Ecto neural progenitor cell (in vitro differentiated cells): ENCODE measurements at regions not wholly inside any gene's neighbourhood (a gene's known extent, or its start where the extent isn't known, plus 50 kb on each side); places are given as distances from the start of the nearest gene placed in this dataset.
"Not testable (repeated sequence)": the region's sequence is repeated elsewhere in the genome, so short reads cannot be mapped to it uniquely, and the experiment has no call there.

Source experiments
- DNase-seq: peaks from one replicate; pipeline ENCODE4 v3.0.0-alpha.2; 2018; ENCODE audit warnings: low spot score

DNA sequence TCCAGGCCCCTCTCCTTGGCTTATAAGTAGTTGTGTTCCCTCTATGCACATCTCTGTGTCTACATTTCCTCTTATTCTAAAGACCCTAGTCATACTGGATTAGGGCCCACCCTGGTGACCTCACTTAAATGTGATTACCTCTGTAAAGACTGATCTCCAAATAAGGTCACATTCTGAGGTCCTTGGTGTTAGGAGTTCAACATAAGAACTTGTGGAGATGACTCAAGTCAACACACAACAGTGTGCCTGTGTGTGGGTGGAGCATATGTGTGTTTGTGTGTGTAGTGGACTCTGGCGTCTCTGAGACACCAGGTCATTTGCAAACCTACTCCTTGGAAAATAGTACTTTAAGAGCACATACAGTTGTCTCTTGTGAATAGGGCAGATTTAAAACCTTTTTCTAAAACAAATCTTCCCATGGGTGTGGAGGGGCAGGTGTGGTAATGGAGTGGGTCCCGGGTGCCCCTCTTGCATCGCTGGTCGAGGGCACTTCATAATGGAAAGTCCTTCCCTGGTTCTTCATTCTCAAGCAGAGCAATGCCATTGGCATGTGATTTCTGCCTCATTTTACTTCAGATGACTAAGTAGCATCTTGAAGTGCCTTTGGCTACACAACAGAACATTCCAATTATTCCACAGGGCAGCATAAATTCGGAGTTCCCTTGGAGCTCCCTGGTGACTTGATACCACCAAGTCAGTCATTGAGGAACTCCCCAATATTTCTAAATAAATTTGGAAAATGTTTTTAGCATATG, 84.4 kb downstream of the C9orf152 start:
- DNase-seq, result no peak

- no peak for DNase-seq
These were observed 83.5 kb downstream of the C9orf152 start for GRCh38 chr9:110124439-110124838.

DNA sequence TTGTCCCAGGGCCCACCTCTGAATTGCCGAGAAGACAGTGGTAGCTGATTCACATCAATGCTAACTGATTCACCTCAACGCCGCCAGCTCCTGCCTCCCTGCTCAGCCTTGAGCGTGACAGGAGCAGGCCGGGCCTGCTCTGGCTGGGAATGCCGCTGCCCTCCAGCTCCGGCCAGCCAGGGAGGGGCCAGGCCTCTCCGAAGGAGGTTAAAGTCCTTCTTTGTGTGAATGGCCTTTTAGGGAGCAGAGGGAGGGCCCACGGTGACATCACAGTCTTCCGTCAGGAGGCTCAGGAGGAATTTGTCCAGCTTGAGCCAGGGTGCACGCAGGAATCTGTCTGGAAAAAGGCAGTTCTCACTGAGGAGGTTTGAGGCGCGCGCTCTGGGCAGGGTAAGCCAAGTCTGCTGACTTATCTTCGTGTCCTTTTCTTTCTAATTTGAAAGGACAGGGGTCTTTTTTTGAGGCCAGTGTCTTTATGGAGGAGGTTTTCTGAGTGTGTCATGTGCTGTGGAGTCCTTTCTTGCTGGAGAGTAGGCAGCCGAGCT, 82.7 kb downstream of the C9orf152 start:
- peak; percentile 90 for DNase-seq

DNA sequence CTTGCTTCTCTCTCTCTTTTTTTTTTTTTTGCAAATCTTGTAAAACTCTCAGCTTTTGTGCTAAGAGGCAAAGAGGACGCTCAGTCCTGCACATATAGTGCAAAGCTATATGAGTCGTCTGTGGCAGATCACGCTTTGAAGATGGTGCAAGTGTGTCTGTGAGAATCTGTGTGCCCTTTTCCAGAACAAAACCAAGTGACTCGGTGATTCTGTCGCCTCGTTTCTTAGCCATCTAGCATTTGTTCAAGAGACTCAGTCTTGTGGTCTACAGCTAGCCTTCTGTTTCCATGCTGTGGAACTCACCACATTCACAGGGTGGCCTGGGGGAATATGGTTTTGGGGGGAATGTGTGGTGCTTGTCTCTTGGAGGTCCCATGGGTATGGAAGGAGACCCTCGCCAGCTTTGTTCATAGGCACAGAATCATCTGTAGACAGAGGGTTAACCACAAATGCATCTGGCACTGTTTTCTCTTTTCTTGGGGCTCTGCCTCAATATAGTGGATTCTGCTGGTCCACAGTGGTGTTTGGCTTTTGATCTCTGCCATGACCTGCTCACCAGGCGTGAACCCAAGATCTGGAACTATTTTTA, 82.1 kb downstream of the C9orf152 start:
- no peak for DNase-seq

DNA sequence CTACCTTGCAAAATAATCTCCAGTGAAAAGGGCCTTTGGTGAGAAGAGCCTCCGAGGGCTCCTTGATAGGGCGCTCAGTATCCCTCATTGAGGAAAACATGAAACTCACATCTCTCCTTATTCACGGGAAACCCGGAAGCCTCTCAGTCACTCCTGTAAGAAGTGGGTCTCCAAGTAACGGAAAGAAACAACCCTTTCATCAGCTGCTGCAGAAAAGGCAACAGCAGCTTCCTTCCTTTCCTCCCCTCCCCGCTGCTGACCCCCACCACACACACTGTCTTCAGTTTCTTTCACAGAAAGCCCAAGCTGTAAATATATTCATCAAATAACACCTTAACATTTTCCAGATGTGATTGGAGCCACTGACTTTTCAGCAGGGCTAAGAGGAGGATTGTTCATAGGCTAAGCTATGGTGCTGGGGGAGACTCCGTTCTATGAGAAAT, 81.4 kb downstream of the C9orf152 start:
- DNase-seq, result no peak

DNA sequence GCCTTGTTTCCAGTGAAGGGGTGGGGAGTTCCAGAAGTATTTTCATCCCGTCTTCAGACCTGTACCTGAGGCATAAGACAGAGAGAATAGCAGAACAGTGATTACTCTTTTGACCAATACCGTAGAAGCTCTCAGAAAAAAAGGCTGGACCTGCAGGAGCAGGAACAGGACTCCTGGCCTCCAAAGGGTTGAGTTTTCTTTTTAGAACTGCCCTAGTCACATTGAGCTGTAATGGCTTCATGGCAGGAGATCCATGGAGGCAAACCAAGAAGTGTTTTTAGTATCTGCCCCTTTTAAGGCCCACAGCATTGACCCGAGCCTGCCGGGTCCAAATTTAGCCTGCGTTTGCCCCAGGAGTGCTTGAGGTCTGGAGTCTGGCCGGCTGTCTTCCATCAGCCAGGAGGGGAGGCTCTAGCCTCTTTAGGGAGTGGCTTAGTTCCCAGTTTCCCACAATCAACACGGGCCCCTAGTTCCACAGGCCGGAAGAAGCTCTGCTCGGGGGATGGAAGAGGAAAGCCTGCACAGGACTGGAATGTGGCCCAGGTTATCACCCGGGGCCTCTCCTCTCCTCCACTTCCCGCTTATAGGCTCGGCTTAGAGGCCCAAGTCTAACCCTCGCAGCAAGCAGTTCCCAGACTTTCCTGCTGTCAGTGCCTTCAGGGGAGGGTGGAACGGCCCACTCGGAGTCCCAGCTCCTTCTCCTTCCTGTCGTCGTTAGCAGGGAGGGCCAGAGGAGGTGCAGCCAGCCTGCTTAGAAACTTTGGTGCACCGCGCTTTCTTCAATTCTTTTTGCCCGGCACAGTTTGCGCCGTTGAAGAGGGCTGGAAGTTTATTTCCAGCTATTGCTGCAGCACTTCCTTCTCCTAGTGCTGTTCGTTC, 80.7 kb downstream of the C9orf152 start:
- DNase-seq, result peak; percentile 66

- no peak for DNase-seq
These were observed 79.2 kb downstream of the C9orf152 start for GRCh38 chr9:110128664-110129329.

GRCh38 chr9:110129425-110129824, 78.5 kb downstream of the C9orf152 start:
- no peak for DNase-seq

GRCh38 chr9:110130211-110130610, 77.7 kb downstream of the C9orf152 start:
- DNase-seq, result no peak

DNA sequence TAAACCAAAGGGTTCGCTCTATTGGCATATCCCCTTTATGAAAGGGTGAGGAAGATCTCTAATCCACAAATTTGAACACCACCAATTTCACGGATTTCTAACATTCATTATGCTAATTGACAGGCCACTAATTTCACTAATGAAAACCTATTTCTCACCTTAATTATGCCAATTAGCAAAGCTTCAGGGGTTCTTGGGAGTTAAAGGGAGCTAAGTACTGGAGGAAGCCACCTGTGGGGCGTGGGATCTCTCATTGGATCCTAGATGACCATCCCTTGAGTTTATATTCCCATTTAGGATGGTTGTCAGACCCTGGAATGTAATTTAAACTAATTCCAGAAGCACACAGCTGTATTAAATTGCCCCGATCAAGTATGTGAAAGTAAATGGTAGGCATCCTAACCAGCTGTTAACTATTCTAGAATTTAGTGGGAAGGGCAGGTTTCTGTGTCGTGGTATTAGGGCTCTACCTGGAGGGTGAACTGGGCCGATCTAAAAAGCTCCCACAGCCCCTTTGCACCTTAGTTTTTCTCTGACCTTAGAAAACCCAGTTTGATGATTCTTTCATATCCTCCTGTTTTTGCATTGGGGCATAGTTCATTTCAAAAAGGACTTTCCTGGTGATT, 77.1 kb downstream of the C9orf152 start:
- no peak for DNase-seq

DNA sequence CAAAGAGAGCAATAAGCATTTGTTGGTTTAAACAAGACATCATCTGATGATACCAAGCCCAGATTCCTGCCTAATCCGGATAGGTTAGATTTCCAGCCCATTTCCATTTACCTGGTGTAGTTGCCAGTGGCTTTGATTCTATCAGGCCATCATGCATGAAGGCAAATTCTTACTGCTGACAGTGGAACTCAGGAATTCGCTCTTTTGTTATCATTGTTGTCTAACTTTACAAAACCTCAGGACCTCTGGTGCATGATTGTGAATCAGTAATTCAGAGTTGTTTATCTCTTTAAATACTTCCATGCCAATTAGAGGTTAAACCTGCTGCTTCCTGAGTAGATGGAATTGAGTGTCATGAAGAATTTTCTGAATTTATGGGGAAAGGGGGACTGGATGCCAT, 76.5 kb downstream of the C9orf152 start:
- DNase-seq, result no peak

- not testable (repeated sequence) for DNase-seq
These were observed 75.4 kb downstream of the C9orf152 start for GRCh38 chr9:110132531-110132930.

DNA sequence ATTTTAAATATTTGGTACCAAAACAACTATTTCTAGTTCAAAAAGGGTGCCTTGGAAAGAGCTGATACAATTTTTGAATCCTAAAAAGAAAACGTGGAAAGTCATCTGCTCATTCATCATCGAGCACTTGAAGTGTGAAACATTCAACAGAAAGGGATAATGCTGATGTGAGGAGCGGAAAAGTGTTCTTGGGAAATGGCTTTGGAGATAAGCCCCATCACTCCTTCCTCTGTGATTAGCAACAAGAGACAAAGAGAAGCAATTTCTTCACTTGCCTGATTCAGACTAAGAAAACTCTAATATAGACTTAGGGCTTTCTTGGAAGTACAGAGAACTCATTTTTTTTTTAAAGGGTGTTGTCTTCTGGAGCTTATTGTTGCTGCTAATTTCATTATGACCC, 74.9 kb downstream of the C9orf152 start:
- DNase-seq, result no peak

GRCh38 chr9:110133608-110134210, 74.2 kb downstream of the C9orf152 start:
- no peak for DNase-seq

DNA sequence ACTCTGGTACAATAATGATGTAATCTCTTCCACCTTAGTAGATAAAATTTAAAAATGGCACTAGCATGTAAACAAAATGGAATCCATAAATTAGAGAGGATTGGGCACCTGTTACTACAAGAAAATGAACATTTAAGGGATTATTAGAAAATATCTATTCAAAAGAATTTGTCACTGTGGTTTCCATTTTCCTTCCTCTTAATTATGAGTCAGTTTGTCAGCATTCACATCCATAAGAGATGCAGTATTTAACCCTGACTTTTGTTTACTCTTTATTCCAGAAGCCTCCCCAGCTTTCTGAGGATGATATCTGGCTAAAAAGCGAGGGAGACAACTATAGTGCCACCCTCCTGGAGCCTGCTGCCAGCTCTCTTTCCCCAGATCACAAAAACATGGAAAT, 72.1 kb downstream of the C9orf152 start:
- no peak for DNase-seq

DNA sequence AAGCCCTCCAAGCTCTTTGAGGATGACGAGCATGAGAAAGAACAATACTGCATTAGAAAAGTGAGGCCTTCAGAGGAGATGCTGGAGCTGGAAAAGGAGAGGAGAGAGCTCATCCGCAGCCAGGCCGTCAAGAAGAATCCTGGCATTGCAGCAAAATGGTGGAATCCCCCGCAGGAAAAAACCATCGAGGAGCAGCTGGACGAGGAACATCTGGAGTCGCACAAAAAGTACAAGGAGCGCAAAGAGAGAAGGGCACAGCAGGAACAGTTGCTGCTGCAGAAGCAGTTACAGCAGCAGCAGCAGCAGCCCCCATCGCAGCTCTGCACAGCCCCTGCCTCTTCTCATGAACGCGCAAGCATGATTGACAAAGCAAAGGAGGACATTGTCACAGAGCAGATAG, 71.2 kb downstream of the C9orf152 start:
- DNase-seq, result no peak

DNA sequence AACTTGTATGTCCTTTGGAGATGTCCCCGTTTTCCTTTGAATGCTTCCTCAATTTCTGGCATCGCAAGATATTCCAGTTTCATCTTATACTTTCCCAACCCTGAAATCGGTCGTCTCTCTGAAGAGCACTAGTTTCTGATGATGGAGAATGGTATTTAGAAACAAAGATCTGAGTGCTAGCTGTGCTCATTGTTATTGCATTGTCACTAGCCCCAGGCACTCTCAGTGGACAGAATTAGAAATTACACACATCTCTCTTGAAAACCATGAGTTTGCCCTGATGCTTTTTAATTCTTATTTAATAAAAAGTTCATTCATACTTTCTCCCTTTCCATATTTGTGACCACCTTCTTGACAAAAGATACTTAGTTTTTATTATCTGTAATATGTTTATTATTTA, 67.7 kb downstream of the C9orf152 start:
- no peak for DNase-seq

GRCh38 chr9:110141227-110141793, 66.6 kb downstream of the C9orf152 start:
- no peak for DNase-seq

- no peak for DNase-seq
These were observed 65.7 kb downstream of the C9orf152 start for GRCh38 chr9:110142253-110142652.

GRCh38 chr9:110142868-110143481, 65.0 kb downstream of the C9orf152 start:
- no peak for DNase-seq
